ENCODE measurements at regions not wholly inside any gene's neighbourhood (a gene's known extent, or its start where the extent isn't known, plus 50 kb on each side); places are given as distances from the start of the nearest gene placed in this dataset.
"Not testable (repeated sequence)": the region's sequence is repeated elsewhere in the genome, so short reads cannot be mapped to it uniquely, and the experiment has no call there.

- no peak overlapping the region for H3K4me3 ChIP-seq (ENCODE audit: low read depth, low read length)
- no peak for DNase-seq (ENCODE audit: low read depth)
Measured at GRCh38 chr1:41997153-41997552, 78.4 kb upstream of the HIVEP3 start.

DNA sequence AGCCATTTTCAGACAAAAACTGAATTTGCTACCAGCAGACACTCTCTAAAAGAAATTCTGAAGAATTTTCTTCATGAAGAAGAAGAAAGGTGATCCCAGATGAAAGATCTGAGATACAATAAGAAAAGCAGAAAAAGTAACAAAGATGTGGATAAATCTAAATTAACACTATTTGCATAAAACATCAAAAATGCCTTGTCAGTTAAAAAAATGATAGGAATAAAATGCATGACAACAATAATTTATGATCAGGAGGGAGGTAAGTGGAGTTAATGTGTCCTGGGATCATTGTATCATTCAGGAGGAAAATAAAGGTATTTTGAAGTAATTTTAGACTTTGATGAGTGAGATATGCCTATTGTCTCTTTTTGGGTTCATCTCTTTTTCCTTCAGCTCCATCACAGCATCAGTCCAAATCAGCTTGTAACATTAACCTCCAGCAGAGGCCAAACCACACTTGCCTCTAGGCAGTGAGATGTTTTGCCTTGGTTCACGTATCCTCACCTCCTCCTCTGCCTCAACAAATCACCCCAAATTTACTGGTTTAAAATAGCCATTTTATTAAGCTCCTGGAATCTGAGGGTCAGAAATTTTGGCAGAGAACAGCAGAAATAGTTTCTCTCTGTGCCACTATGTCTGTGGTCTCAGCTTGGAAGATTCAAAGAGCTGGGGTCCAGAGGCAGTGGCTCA lies 76.9 kb upstream of the HIVEP3 start:
- no peak for DNase-seq (ENCODE audit: low read depth)
- H3K4me3 ChIP-seq (ENCODE audit: low read depth, low read length): no peak overlapping the region

GRCh38 chr1:41994195-41994894 lies 75.6 kb upstream of the HIVEP3 start:
- no peak overlapping the region for H3K4me3 ChIP-seq (ENCODE audit: low read depth, low read length)
- no peak for DNase-seq (ENCODE audit: low read depth)

GRCh38 chr1:41983451-41983850 lies 64.7 kb upstream of the HIVEP3 start:
- no peak overlapping the region for H3K4me3 ChIP-seq (ENCODE audit: low read depth, low read length)
- DNase-seq (ENCODE audit: low read depth): no peak

GRCh38 chr1:41981796-41982195 lies 63.1 kb upstream of the HIVEP3 start:
- no peak for DNase-seq (ENCODE audit: low read depth)
- H3K4me3 ChIP-seq (ENCODE audit: low read depth, low read length): no peak overlapping the region

DNA sequence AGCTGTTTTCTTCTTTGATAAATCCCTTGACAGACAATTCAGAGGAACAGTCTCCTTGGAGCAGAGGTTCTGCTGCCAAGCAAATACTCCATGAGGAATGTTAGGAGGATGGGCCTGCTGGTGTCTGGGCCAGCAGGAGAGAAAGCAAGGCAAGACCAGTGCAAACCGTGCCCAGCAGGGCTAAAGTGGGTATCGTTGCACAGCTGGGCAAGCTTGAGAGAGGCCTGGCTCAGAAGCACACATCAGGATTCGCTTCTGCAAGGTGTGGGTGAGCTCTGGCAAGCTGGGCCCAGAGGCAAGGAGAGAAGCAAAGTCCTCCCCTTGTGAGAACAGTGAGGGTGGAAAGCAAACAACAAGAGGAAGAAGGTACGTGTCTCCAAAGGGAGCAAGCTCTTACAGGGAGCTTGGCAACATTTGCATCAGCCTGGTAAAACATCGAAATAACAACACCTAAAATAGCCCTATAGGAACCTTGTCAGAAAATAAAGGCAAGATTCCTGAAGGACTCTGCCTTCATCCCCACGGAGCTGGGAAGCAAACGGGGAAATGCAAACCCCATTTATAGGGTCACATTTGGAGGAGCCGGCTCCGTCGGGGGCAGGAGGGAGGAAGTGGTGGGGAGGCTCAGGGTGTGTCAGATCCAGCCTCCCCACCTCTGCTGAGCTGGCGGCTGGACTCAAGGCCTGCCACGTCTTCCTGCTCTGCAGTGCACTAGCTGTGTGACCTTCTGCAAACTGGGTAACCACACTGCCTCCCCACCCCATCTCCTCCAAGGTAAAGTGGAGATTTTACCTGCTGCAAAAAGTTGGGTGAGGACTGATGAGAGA lies 62.3 kb upstream of the HIVEP3 start:
- DNase-seq (ENCODE audit: low read depth): no peak

DNA sequence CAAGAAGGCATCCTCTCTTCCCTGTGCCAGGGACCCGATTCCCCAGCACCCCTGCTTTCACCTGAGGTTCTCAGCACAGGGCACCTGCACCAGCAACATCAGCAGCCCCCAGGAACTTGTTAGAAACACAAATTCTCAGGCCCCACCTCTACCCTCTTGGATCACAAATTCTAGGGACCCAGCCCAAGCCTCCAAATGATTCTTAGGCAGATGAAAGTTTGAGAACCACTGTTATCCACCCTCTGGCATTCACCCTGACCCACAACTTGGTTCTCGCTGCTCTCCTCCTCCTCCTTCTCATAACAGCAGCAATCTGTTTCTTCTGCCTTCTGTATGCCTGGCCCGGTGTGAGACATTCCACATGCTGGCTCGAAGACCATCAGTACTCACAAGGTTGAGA lies 60.3 kb upstream of the HIVEP3 start:
- DNase-seq (ENCODE audit: low read depth): no peak
- H3K4me3 ChIP-seq (ENCODE audit: low read depth, low read length): no peak overlapping the region

More for the DNA sequence above, 62.3 kb upstream of the HIVEP3 start:
- no peak overlapping the region for H3K4me3 ChIP-seq (ENCODE audit: low read depth, low read length)

DNA sequence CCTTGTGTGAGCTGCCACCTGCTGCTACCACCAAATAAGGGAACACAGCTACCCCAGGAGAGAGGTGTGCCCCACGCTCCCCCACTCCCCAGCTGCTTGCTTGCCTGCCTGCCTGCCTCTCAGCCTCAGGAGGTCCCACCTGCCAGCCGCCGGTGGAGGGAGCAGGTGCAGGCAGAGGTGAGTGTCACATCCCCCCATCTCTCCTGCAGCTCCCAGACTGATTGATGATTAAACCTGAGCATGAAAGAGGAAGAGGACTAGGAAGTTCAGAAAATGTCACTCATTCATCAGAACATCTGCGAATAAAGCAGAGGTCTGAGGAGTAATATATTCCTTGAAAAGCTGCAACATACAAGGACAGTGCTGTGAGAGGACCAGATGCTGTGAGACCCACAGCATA lies 58.6 kb upstream of the HIVEP3 start:
- H3K4me3 ChIP-seq (ENCODE audit: low read depth, low read length): no peak overlapping the region
- DNase-seq (ENCODE audit: low read depth): no peak

- no peak for DNase-seq (ENCODE audit: low read depth)
Measured at GRCh38 chr1:41976671-41977070, 57.9 kb upstream of the HIVEP3 start.

GRCh38 chr1:41975850-41976569 lies 57.3 kb upstream of the HIVEP3 start:
- no peak for DNase-seq (ENCODE audit: low read depth)
- no peak overlapping the region for H3K4me3 ChIP-seq (ENCODE audit: low read depth, low read length)

More at GRCh38 chr1:41976671-41977070, 57.9 kb upstream of the HIVEP3 start:
- no peak overlapping the region for H3K4me3 ChIP-seq (ENCODE audit: low read depth, low read length)

GRCh38 chr1:41975121-41975520 lies 56.4 kb upstream of the HIVEP3 start:
- no peak overlapping the region for H3K4me3 ChIP-seq (ENCODE audit: low read depth, low read length)
- DNase-seq (ENCODE audit: low read depth): no peak

GRCh38 chr1:41968557-41968956 lies 49.8 kb upstream of the HIVEP3 start:
- DNase-seq (ENCODE audit: low read depth); H3K4me3 ChIP-seq (ENCODE audit: low read depth, low read length): not testable (repeated sequence)

Data from skeletal muscle cell (primary cell).